BLaER1 (cell line): ENCODE measurements at regions not wholly inside any gene's neighbourhood (a gene's known extent, or its start where the extent isn't known, plus 50 kb on each side); places are given as distances from the start of the nearest gene placed in this dataset.

Source experiments
- H3K27ac ChIP-seq: shearing (Covaris generic); formaldehyde crosslinking; 2 replicates; pipeline ENCODE4 v1.8.1; 2022
- H3K27me3 ChIP-seq: shearing (Covaris generic); formaldehyde crosslinking; 2 replicates; pipeline ENCODE4 v1.8.1; 2022
- H3K36me3 ChIP-seq: shearing (Covaris generic); formaldehyde crosslinking; 2 replicates; pipeline ENCODE4 v1.8.1; 2022
- H3K4me1 ChIP-seq: shearing (Covaris generic); formaldehyde crosslinking; 2 replicates; pipeline ENCODE4 v1.8.1; 2022
- H3K4me2 ChIP-seq: shearing (Covaris generic); formaldehyde crosslinking; 2 replicates; pipeline ENCODE4 v1.8.1; 2022
- H3K4me3 ChIP-seq: shearing (Covaris generic); formaldehyde crosslinking; 2 replicates; pipeline ENCODE4 v1.8.1; 2022
- H3K9ac ChIP-seq: shearing (Covaris generic); formaldehyde crosslinking; 2 replicates; pipeline ENCODE4 v1.8.1; 2022
- H3K9me3 ChIP-seq: shearing (Covaris generic); formaldehyde crosslinking; 2 replicates; pipeline ENCODE4 v1.8.1; 2022
- H4K20me1 ChIP-seq: shearing (Covaris generic); formaldehyde crosslinking; 2 replicates; pipeline ENCODE4 v1.8.1; 2022
- Cebpa-rat ChIP-seq: shearing (Covaris generic); IDR thresholded peaks from 2 replicates; pipeline ENCODE4 v1.8.1; 2022

- TF ChIP-seq Cebpa-rat, result no peak
- Histone ChIP-seq H3K4me2 (no peak overlapping the region), H3K36me3 (no peaks in the 10 kb centered on the region), H4K20me1 (no peaks in the 10 kb centered on the region), H3K9ac (no peak overlapping the region), H3K9me3 (no peaks in the 10 kb centered on the region), H3K4me1 (no peaks in the 10 kb centered on the region), H3K27me3 (no peaks in the 10 kb centered on the region), H3K4me3 (no peak overlapping the region), H3K27ac (no peak overlapping the region)
Observed at GRCh38 chr4:180635281-180635680, 1607.9 kb upstream of the TENM3 start.

DNA sequence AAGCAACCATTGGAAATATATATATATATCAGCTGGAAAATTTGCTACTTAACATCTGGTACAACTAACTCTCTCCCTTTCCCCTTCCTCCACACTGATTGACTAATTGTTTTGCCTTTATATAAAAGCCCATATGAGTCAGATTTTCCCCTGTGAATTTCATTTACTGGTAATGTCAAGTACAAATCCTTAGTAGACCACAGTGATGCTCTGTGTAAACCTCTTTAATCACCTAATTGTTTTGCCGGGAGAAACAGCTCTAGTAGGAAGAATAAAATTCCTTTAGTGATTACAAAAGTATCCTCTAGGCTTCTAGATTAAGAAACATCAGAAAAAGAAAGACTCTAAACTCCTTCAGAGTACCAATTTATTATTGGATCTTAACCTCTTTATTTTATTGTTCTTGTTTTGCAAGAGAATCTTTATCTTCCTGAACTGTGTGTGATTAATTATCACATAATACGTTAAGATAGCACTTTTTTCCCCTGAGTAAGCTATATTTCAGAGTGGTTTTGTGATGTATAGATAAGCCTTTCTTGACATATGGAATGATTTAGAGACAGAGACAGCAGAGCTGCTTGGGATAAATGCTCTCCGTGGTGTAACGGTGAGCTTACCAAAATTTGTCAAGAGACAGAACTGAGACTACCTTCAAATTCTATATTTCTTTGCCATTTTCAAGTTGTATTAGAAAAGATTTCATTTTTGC lies 1606.4 kb upstream of the TENM3 start:
- H3K9me3 ChIP-seq, result no peaks in the 10 kb centered on the region
- no peak overlapping the region for H3K4me3 ChIP-seq
- H3K9ac ChIP-seq, result no peak overlapping the region
- no peaks in the 10 kb centered on the region for H4K20me1 ChIP-seq
- no peak overlapping the region for H3K4me2 ChIP-seq
- H3K27me3 ChIP-seq, result no peaks in the 10 kb centered on the region
- H3K27ac ChIP-seq, result no peak overlapping the region
- no peaks in the 10 kb centered on the region for H3K4me1 ChIP-seq
- H3K36me3 ChIP-seq, result no peaks in the 10 kb centered on the region
- TF ChIP-seq Cebpa-rat, result no peak

DNA sequence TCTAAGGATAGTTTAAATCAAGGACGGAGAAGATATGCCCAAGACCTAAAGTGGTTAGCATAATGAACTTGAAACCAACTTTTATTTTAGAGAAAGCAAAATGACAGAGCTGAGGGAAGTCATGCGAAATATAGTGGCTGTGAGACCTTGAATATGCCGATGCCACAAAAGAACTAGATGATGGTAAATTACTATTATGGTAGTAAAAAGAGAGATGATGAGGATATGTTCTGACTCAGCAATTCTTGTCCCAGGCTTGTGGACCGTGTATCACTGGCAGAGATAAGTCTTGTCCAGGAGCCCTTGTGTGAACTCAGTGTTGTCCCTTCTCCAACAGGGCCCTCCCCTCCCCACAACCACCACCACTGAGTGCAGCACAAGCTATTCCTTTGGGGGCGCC lies 1605.6 kb upstream of the TENM3 start:
- no peak overlapping the region for H3K9ac ChIP-seq
- no peaks in the 10 kb centered on the region for H4K20me1 ChIP-seq
- H3K4me3 ChIP-seq, result no peak overlapping the region
- H3K9me3 ChIP-seq, result no peaks in the 10 kb centered on the region
- H3K4me1 ChIP-seq, result no peaks in the 10 kb centered on the region
- H3K4me2 ChIP-seq, result no peak overlapping the region
- H3K27ac ChIP-seq, result no peak overlapping the region
- TF ChIP-seq Cebpa-rat, result no peak
- H3K36me3 ChIP-seq, result no peaks in the 10 kb centered on the region
- H3K27me3 ChIP-seq, result no peaks in the 10 kb centered on the region

DNA sequence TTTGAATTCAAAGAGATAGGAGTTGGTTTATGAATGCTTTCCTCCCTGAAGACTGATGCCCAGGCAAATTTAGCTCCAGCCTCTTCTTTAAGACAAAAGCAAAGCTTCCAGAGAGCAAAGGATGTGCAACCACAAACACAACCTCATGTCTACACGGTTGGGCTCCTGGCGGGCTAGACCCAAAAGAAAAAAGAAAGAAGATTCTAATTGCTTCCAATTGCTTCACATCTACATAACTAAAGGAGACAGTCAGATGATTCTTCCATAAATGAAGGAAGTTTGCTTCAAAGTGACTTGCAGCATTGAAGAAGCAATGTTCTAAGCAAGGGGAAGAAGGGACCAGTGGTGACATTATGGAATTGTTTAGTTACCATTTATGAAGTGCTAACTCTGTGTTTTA lies 1603.0 kb upstream of the TENM3 start:
- H3K4me1 ChIP-seq, result no peaks in the 10 kb centered on the region
- H3K27me3 ChIP-seq, result no peaks in the 10 kb centered on the region
- TF ChIP-seq Cebpa-rat, result no peak
- H3K4me2 ChIP-seq, result no peak overlapping the region
- H3K4me3 ChIP-seq, result no peak overlapping the region
- H4K20me1 ChIP-seq, result no peaks in the 10 kb centered on the region
- H3K9me3 ChIP-seq, result no peaks in the 10 kb centered on the region
- H3K9ac ChIP-seq, result no peak overlapping the region
- no peak overlapping the region for H3K27ac ChIP-seq
- H3K36me3 ChIP-seq, result no peaks in the 10 kb centered on the region

DNA sequence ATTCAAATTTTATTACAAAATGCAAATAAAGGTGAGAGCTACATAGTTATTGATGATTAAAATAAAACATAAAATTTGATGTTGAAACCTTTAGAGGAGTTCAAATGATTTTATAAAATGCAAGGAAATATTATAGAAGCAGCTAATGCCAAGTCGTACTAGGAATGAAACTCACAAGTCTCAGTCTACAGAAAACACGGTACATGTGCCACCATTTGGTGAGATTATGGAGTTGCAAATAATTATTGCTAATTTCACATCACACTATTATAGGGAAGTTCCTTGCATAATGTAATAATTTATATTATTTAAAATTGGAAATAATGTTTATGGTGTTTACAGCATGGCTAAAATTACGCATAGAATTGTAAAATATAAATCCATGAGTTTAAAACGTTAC lies 1601.7 kb upstream of the TENM3 start:
- no peak overlapping the region for H3K9ac ChIP-seq
- H3K27ac ChIP-seq, result no peak overlapping the region
- no peaks in the 10 kb centered on the region for H3K27me3 ChIP-seq
- no peak overlapping the region for H3K4me2 ChIP-seq
- no peaks in the 10 kb centered on the region for H3K9me3 ChIP-seq
- no peak for TF ChIP-seq Cebpa-rat
- no peaks in the 10 kb centered on the region for H4K20me1 ChIP-seq
- no peak overlapping the region for H3K4me3 ChIP-seq
- H3K4me1 ChIP-seq, result no peaks in the 10 kb centered on the region
- H3K36me3 ChIP-seq, result no peaks in the 10 kb centered on the region

DNA sequence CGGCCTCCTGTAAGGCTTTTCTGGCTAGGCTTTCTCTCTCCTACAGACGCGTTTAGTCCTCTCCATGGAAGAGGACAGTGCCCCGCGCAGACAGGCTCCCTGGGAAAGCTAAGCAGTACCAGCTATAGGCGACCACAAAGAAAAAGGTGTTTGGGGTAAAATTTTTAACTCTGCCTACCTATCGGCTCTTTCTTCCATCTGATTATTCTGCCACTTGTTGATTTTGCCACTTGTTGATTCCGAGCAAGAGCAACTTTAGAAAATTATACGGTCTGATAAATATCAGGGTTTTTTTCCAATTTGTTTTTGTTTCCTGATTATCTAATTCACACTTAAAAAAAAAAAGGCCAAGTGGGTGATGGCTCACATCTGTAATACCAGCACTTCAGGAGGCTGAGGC lies 1600.5 kb upstream of the TENM3 start:
- TF ChIP-seq Cebpa-rat, result no peak

GRCh38 chr4:180650273-180650672 lies 1592.9 kb upstream of the TENM3 start:
- Histone ChIP-seq H3K27ac (no peak overlapping the region), H3K9me3 (no peaks in the 10 kb centered on the region), H3K9ac (no peak overlapping the region), H3K4me2 (no peak overlapping the region), H3K36me3 (no peaks in the 10 kb centered on the region), H4K20me1 (no peaks in the 10 kb centered on the region), H3K27me3 (no peaks in the 10 kb centered on the region), H3K4me1 (no peaks in the 10 kb centered on the region), H3K4me3 (no peak overlapping the region)
- no peak for TF ChIP-seq Cebpa-rat

More for the DNA sequence above, 1600.5 kb upstream of the TENM3 start:
- no peak overlapping the region for H3K4me2 ChIP-seq
- no peak overlapping the region for H3K9ac ChIP-seq
- H4K20me1 ChIP-seq, result no peaks in the 10 kb centered on the region
- H3K27ac ChIP-seq, result no peak overlapping the region
- H3K36me3 ChIP-seq, result no peaks in the 10 kb centered on the region
- no peak overlapping the region for H3K4me3 ChIP-seq
- no peaks in the 10 kb centered on the region for H3K27me3 ChIP-seq
- no peaks in the 10 kb centered on the region for H3K9me3 ChIP-seq
- H3K4me1 ChIP-seq, result no peaks in the 10 kb centered on the region

GRCh38 chr4:180652533-180652932 lies 1590.7 kb upstream of the TENM3 start:
- Histone ChIP-seq H3K4me3 (no peak overlapping the region), H3K9me3 (no peaks in the 10 kb centered on the region), H3K4me2 (no peak overlapping the region), H3K27me3 (no peaks in the 10 kb centered on the region), H3K27ac (no peak overlapping the region), H3K9ac (no peak overlapping the region), H3K4me1 (no peaks in the 10 kb centered on the region), H4K20me1 (no peaks in the 10 kb centered on the region), H3K36me3 (no peaks in the 10 kb centered on the region)
- no peak for TF ChIP-seq Cebpa-rat

DNA sequence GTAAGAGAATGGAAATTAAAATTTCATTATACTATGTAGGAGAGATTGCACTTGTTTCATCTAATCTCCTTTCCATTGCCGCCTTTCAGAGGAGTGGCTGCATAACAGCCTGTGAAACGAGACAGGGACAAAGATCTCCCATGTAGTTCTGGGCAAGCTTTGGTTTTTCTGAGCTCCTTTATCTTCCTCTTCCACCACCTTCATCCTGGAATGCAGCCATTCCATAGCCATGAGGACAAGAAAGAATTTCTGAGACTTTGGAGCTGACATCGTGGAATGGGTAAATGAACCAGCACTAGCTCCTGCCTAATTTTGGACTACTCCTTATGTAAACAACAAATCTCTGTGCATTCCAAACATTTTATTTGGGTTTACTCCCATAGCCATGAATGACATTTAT lies 1587.3 kb upstream of the TENM3 start:
- Histone ChIP-seq H4K20me1 (no peaks in the 10 kb centered on the region), H3K27ac (no peak overlapping the region), H3K9ac (no peak overlapping the region), H3K36me3 (no peaks in the 10 kb centered on the region), H3K4me1 (no peaks in the 10 kb centered on the region), H3K4me2 (no peak overlapping the region), H3K27me3 (no peaks in the 10 kb centered on the region), H3K4me3 (no peak overlapping the region), H3K9me3 (no peaks in the 10 kb centered on the region)
- TF ChIP-seq Cebpa-rat, result no peak

GRCh38 chr4:180657881-180658280 lies 1585.3 kb upstream of the TENM3 start:
- no peak overlapping the region for H3K27ac ChIP-seq
- H3K9me3 ChIP-seq, result no peaks in the 10 kb centered on the region
- no peaks in the 10 kb centered on the region for H3K36me3 ChIP-seq
- H3K4me3 ChIP-seq, result no peak overlapping the region
- H4K20me1 ChIP-seq, result no peaks in the 10 kb centered on the region
- H3K27me3 ChIP-seq, result no peaks in the 10 kb centered on the region
- H3K9ac ChIP-seq, result no peak overlapping the region
- no peak for TF ChIP-seq Cebpa-rat
- H3K4me1 ChIP-seq, result no peaks in the 10 kb centered on the region
- no peak overlapping the region for H3K4me2 ChIP-seq
